Hypothalamus (tissue), 51 donors: ENCODE measurements at regions not wholly inside any gene's neighbourhood (a gene's known extent, or its start where the extent isn't known, plus 50 kb on each side); places are given as distances from the start of the nearest gene placed in this dataset.

Experiments
- DNase-seq, 51 donors: peaks; one replicate each; lab custom pipeline; 2025; lab: John Stamatoyannopoulos, UW

- DNase-seq, result no peak
Measured at GRCh38 chr4:147343692-147344091, 137.2 kb upstream of the EDNRA start.

DNA sequence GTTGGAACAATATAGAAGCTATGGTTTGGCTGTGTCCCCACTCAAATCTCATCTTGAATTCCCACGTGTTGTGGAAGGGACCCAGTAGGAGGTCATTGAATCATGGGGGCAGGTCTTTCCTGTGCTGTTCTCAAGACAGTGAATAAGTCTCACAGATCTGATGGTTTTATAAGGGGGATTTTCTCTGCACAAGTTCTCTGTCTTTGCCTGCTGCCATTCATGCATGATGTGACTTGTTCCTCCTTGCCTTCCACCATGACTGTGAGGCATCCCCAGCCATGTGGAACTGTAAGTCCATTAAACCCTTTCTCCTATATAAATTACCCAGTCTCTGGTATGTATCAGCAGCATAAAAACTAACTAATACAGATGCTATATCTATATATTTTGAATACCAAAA lies 135.2 kb upstream of the EDNRA start:
- no peak for DNase-seq

DNA sequence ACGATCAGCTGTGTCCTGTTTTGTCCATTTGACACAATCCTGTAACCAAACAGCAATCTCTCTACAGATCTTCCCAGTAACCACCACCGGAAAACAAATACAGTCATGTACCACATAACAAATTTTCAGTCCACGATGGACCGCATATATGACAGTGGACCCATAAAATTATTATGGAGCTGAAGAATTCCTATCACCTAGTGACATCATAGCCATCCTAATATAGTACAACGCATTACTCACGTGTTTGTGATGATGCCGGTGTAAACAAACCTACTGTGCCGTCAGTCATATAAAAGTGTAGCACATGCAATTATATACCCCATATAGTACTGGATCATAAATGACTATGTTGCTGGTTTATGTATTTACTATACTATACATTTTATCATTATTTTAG lies 133.7 kb upstream of the EDNRA start:
- DNase-seq, result no peak

- DNase-seq, result no peak
Measured at GRCh38 chr4:147349193-147349592, 131.7 kb upstream of the EDNRA start.

DNA sequence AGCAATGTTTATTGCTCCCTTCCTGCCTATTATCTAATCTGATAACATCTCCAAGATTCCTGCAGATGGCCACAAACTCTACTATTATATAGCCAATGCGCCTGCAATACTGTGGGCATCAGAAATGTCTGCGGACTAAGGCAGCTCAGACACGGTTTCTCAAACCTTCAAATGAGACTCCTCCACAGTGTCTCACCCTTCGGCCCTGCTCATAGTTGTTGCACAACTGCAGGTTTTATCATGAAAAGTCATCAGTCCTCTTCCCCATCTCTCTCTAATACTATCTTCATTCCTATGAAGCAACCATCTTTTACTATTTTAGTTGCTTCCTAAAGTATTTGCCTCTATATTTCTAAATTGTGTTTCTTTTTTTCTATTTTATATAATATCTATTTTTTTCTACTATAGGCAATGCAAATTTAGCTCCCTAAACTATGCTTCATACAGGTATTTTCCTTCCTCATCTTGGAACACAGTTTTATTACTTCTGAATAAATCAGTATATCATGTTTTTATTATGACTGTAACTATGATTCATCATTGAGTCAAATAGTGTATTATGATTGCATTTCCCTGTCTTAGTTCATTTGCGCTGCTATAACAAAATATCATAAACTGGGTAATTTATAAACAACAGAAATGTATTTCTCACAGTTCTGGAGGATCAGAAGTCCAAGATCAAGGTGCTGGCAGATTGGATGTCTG lies 129.7 kb upstream of the EDNRA start:
- DNase-seq, result no peak

GRCh38 chr4:147354237-147354636 lies 126.7 kb upstream of the EDNRA start:
- no peak for DNase-seq

GRCh38 chr4:147355032-147355656 lies 125.8 kb upstream of the EDNRA start:
- DNase-seq, result no peak

DNA sequence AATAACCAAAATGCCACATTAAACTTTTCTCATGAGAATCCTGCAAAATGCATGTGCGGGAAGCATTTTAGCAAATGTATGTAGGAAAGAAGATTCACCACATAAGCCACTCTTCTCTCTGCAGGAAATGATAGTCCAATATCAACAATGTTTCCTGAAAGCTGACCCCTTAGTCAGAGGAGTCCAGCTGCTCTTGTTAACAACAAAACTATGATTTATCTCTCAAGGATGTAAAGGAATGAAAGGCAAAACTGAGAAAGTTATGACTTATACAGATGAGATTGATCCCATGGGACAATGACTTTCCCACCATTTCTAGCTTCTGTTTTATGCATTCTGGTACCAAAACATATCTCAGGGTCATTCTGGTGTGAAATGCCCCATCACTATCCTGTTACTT lies 125.0 kb upstream of the EDNRA start:
- DNase-seq, result no peak

- DNase-seq, result no peak
Measured at GRCh38 chr4:147360301-147360700, 120.6 kb upstream of the EDNRA start.

GRCh38 chr4:147361726-147362125 lies 119.2 kb upstream of the EDNRA start:
- DNase-seq, result peak in 2 of 51 donors; percentile 3 to 17

GRCh38 chr4:147362938-147363337 lies 118.0 kb upstream of the EDNRA start:
- no peak for DNase-seq

GRCh38 chr4:147363514-147363913 lies 117.4 kb upstream of the EDNRA start:
- no peak for DNase-seq

DNA sequence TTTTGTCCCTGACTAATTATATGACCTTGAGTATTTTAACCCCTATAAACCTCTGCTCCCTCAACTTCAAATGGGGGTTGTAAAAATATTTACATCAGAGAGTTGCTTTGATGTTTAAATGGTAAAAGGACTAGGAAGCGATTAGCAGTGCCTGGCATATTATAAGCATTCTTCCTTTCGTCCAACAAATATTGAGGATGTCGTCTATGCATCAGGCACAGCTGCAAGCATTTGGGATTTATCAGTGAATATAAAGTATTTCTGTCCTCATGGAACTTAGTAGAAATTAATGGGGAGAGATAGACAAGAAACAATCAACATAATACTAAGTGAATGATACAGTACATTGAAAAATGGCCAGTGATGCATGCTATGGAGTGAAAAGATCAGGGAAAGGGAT lies 115.5 kb upstream of the EDNRA start:
- no peak for DNase-seq

GRCh38 chr4:147366164-147366563 lies 114.7 kb upstream of the EDNRA start:
- DNase-seq, result no peak

- DNase-seq, result no peak
Measured at GRCh38 chr4:147367891-147368290, 113.0 kb upstream of the EDNRA start.

DNA sequence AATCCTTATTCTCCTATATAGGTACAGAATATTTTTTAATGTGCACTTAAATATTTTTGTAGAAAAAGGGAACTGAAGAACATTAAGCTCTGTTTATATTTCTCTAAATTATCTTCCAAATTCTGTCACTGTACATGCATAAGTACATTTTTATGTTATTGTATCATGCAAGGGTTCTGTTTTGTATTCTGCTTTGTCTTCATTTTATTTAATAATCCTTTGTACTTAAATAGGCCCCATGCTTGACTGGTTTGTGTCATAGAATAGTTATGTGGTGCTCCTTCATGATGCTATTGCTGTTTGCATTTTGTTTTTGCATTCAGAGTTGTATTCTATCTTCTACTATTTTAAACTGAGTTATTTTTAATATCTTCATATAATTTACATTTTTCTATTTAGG lies 111.9 kb upstream of the EDNRA start:
- DNase-seq, result no peak

GRCh38 chr4:147370473-147370872 lies 110.4 kb upstream of the EDNRA start:
- DNase-seq, result no peak

DNA sequence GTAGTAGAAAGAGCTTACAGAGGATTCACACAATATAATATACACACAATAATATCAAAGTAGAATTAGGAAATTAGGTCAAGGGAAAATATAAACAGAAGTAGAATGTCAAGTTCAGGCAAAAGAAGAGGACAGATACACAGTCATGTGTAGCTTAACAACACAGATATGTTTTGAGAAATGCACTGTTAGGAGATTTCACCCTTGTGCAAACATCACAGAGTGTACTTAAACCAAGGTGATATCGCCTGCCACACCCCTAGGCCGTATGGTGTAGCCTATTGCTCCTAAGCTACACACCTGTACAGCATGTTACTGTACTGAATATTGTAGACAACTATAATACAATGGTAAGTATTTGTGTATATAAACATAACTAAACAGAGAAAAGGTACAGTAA lies 110.0 kb upstream of the EDNRA start:
- no peak for DNase-seq

DNA sequence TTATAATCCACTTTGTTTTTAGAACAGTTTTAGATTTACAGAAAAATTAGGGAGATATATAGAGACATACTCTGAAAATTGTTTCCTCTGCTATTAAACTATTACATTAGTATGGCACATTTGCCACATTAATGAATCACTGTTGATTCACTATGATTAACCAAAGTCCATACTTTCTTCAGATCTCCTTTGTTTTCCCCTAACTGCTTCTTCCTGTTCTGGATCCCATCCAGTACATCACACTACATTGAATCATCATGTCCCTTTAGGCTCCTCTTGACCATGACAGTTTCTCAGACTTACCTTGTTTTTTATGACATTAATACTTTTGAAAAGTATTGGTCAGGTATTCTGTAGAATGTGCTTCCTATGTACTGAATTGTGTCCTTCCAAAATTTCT lies 109.2 kb upstream of the EDNRA start:
- no peak for DNase-seq

DNA sequence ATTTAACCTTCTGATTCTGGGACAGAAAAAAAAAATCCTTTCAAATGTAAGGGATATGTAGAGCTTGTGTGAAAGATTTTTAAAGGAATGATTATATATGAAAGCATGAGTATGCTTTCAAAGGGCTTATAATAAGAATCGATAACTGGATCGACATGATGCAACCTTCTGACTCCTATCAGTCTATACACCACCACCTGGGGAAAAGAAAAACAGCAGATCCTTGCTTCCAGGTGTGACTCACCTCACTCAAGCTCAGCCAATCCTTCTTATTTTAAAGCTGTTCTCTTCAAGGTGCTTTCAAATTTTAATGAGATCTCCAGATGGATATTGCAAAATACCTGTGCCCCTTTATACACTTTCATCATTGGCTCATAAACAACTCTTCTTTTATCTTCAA lies 102.1 kb upstream of the EDNRA start:
- DNase-seq, result no peak

DNA sequence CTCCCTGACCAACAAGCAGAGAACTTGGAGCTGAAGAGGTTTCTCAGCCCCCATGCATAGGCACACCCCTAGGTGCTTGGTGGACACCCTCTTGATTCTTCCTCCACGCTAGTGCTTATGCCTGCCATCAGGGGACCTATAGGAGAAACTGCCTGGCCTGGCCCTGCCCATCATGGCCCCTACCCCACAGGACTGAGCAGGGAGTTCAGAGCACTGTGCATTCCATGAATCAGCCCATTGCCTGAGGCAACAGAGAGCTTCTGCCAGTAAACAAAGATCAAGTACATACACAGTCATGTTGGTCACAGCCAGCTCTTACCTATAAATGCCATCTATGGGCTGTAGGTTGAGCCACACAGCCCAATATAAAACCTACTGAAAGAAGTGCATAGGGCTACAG lies 99.1 kb upstream of the EDNRA start:
- no peak for DNase-seq

GRCh38 chr4:147388018-147388417 lies 92.9 kb upstream of the EDNRA start:
- DNase-seq, result no peak

GRCh38 chr4:147396105-147396504 lies 84.8 kb upstream of the EDNRA start:
- DNase-seq, result no peak
